Heart left ventricle (tissue), 16 donors: ENCODE measurements at regions not wholly inside any gene's neighbourhood (a gene's known extent, or its start where the extent isn't known, plus 50 kb on each side); places are given as distances from the start of the nearest gene placed in this dataset.

Source experiments
- ATAC-seq, 4 donors: fragments of 200-7000 bp; cut with Tn5 transposase; one replicate each; pipeline ENCODE4 v1.9.1; 2020 to 2022; ENCODE audit warnings: moderate library complexity in 4 of 4, mild to moderate bottlenecking in 3 of 4, moderate number of reproducible peaks in 1 of 4
- DNase-seq, 5 donors: peaks; one replicate each; pipeline ENCODE4 v3.0.0-alpha.2; 2020
- H3K27ac ChIP-seq, 12 donors: fragments of 200-600 bp; sonication (generic) in 4 of 12; one replicate each; pipeline versions ENCODE4 v1.5.0 to v1.8.0; 2016 to 2022; ENCODE audit warnings: mild to moderate bottlenecking in 2 of 12
- H3K27me3 ChIP-seq, 9 donors: fragments of 200-600 bp; sonication (generic) in 2 of 9; one replicate each; pipeline versions ENCODE4 v1.5.1 to v1.8.0; 2016 to 2022; ENCODE audit warnings: mild to moderate bottlenecking in 3 of 9
- H3K36me3 ChIP-seq, 9 donors: fragments of 200-600 bp; sonication (generic) in 2 of 9; one replicate each; pipeline versions ENCODE4 v1.5.0 to v1.8.0; 2018 to 2022; ENCODE audit warnings: mild to moderate bottlenecking in 2 of 9
- H3K4me1 ChIP-seq, 12 donors: fragments of 200-600 bp; sonication (generic) in 4 of 12; one replicate each; pipeline versions ENCODE4 v1.5.0 to v1.8.0; 2016 to 2022; ENCODE audit warnings: mild to moderate bottlenecking in 3 of 12
- H3K4me3 ChIP-seq, 12 donors: fragments of 200-600 bp; sonication (generic) in 4 of 12; one replicate each; pipeline versions ENCODE4 v1.5.0 to v1.8.0; 2017 to 2022; ENCODE audit warnings: mild to moderate bottlenecking in 9 of 12, moderate library complexity in 4 of 12
- H3K9me3 ChIP-seq, 12 donors: fragments of 200-600 bp; sonication (generic) in 4 of 12; one replicate each; pipeline versions ENCODE4 v1.5.0 to v1.8.0; 2016 to 2022; ENCODE audit warnings: mild to moderate bottlenecking in 1 of 12
- CTCF ChIP-seq, 12 donors: fragments of 200-600 bp; sonication (generic) in 4 of 12; IDR thresholded peaks; one replicate each; pipeline versions ENCODE4 v1.5.0 to v1.8.0; 2018 to 2022; ENCODE audit warnings: antibody characterized with exemption in 12 of 12, mild to moderate bottlenecking in 5 of 12
- POLR2A ChIP-seq, 2 donors: fragments of 450-650 bp; IDR thresholded peaks; one replicate each; pipeline ENCODE4 v1.6.1; 2017; ENCODE audit warnings: antibody characterized with exemption in 2 of 2, mild to moderate bottlenecking in 2 of 2, moderate library complexity in 2 of 2
- WGBS, 4 donors: extraction: QIAGEN DNeasy Blood & Tissue Kit in 2 of 4; methylation state at CpG; one replicate each; pipeline versions ENCODE4 v1.1.5 to v1.1.7; 2013 to 2018; 5-methylcytosine and 5-hydroxymethylcytosine counted together
- intact Hi-C, 10 donors: fragments of 100-400 bp; cut with DNase I; formaldehyde crosslinking; loops; one replicate each; pipeline versions ENCODE4 v1.11.1 to v1.14.2; 2022
- donor health status: ischemic (EF 13 %, LVEDD 7.1; RV severe dilation, severe dysfunction).
- donor health status: healthy with polysubstance abuse.
- donor health status: DM: no; HTN: yes; CAD: no.
- donor health status: DM: no; HTN: no; CAD: no.
- donor health status: ischemic (EF 25% LVEDD 6.9; RV normal size, moderate dysfunction).
- donor health status: ischemic (EF 25% LVEDD 5.7; RV mildly dilated, moderate dysfunction).
- donor health status: healthy.
- donor health status: DM: yes; HTN: yes; CAD: no.
- donor health status: ischemic (EF 35%, LVEDD 5.7; RV mildly dilated, moderate dysfunction).
- donor health status: nonischemic (EF 11% LVEDD 7.7; RV severe dilation, severe dysfunction).
- donor health status: DM: yes; HTN: yes; CAD: no.
- donor health status: PGD.
- donor health status: ischemic (EF 29% LVEDD 5.4; RV normal size, mild dysfunction).
- donor health status: nonischemic (EF 23%, LVEDD 6.1; RV moderate dilation, normal function).

GRCh38 chr11:97990162-97990920 lies 1030.4 kb upstream of the CNTN5 start:
- Histone ChIP-seq H3K4me1 (no peaks in the 10 kb centered on the region), H3K4me3 (no peak overlapping the region), H3K27me3 (no peaks in the 10 kb centered on the region), H3K27ac (no peak overlapping the region), H3K36me3 (no peaks in the 10 kb centered on the region), H3K9me3 (no peaks in the 10 kb centered on the region)
- ATAC-seq = no peak
- WGBS, 4 donors = 38 to 65% (median 49%) methylated on average over 4 of the region's 4 CpGs
- intact Hi-C loops = no loop called here
- TF ChIP-seq POLR2A (IDR thresholded peaks at IDR 0.05) = no peak
- TF ChIP-seq CTCF (IDR thresholded peaks at IDR 0.05) = no peak
- DNase-seq = no peak

GRCh38 chr11:97993562-97993961 lies 1027.2 kb upstream of the CNTN5 start:
- Histone ChIP-seq H3K27ac (no peak overlapping the region), H3K27me3 (no peaks in the 10 kb centered on the region), H3K36me3 (no peaks in the 10 kb centered on the region), H3K4me3 (no peak overlapping the region), H3K4me1 (no peaks in the 10 kb centered on the region), H3K9me3 (no peaks in the 10 kb centered on the region)
- no peak for TF ChIP-seq CTCF (IDR thresholded peaks at IDR 0.05)
- no peak for TF ChIP-seq POLR2A (IDR thresholded peaks at IDR 0.05)
- ATAC-seq (no peak), DNase-seq (no peak)
- WGBS, 4 donors = 85 to 88% (median 87%) methylated on average over 4 of the region's 4 CpGs
- intact Hi-C loops = no loop called here

- H3K36me3 ChIP-seq = no peaks in the 10 kb centered on the region
- WGBS, 4 donors = 72 to 79% (median 74%) methylated on average over 3 of the region's 3 CpGs
- H3K27ac ChIP-seq = no peak overlapping the region
- TF ChIP-seq CTCF (IDR thresholded peaks at IDR 0.05) (no peak), POLR2A (IDR thresholded peaks at IDR 0.05) (no peak)
- no peaks in the 10 kb centered on the region for H3K9me3 ChIP-seq
- intact Hi-C loops = no loop called here
- no peaks in the 10 kb centered on the region for H3K4me1 ChIP-seq
- ATAC-seq (no peak), DNase-seq (no peak)
- H3K27me3 ChIP-seq = no peaks in the 10 kb centered on the region
- H3K4me3 ChIP-seq = no peak overlapping the region
Measured at GRCh38 chr11:97995874-97996273, 1024.9 kb upstream of the CNTN5 start.

GRCh38 chr11:97996762-97997161 lies 1024.0 kb upstream of the CNTN5 start:
- no peaks in the 10 kb centered on the region for H3K36me3 ChIP-seq
- no peak overlapping the region for H3K27ac ChIP-seq
- TF ChIP-seq CTCF (IDR thresholded peaks at IDR 0.05) = no peak
- TF ChIP-seq POLR2A (IDR thresholded peaks at IDR 0.05) = no peak
- 88 to 95% (median 89%) methylated on average over 3 of the region's 3 CpGs for WGBS, 4 donors
- ATAC-seq = no peak
- no peak for DNase-seq
- intact Hi-C loops = no loop called here
- no peak overlapping the region for H3K4me3 ChIP-seq
- H3K4me1 ChIP-seq = no peaks in the 10 kb centered on the region
- H3K9me3 ChIP-seq = no peaks in the 10 kb centered on the region
- no peaks in the 10 kb centered on the region for H3K27me3 ChIP-seq
